AG09319 (cell line): ENCODE measurements at regions not wholly inside any gene's neighbourhood (a gene's known extent, or its start where the extent isn't known, plus 50 kb on each side); places are given as distances from the start of the nearest gene placed in this dataset.
A peak's percentile ranks its signal among the peaks of the same experiment; 100 is the strongest.

ENCODE experiments used
- DNase-seq: peaks from one replicate; pipeline ENCODE4 v3.0.0-alpha.2; 2010; ENCODE audit warnings: low read depth; ENCODE audit errors: extremely low read depth
- CTCF ChIP-seq: IDR thresholded peaks from 2 replicates; pipeline ENCODE4 v1.5.1; 2011; ENCODE audit warnings: low read depth, mild to moderate bottlenecking, inconsistent platforms, low read length, moderate library complexity

GRCh38 chr7:3150027-3150426 is 106.4 kb upstream of the CARD11 start:
- DNase-seq: no peak
- no peak for TF ChIP-seq CTCF

GRCh38 chr7:3151784-3152183 is 108.1 kb upstream of the CARD11 start:
- DNase-seq: no peak
- TF ChIP-seq CTCF: no peak

- no peak for DNase-seq
- TF ChIP-seq CTCF: no peak
Measured at GRCh38 chr7:3152714-3153113, 109.0 kb upstream of the CARD11 start.

GRCh38 chr7:3153118-3153517 is 109.5 kb upstream of the CARD11 start:
- no peak for DNase-seq
- TF ChIP-seq CTCF: no peak

- TF ChIP-seq CTCF: no peak
- no peak for DNase-seq
Measured at GRCh38 chr7:3154317-3154716, 110.7 kb upstream of the CARD11 start.

- DNase-seq: peak; percentile 1
Measured at GRCh38 chr7:3154881-3155494, 111.3 kb upstream of the CARD11 start.

GRCh38 chr7:3156508-3156907 is 112.8 kb upstream of the CARD11 start:
- DNase-seq: no peak
- no peak for TF ChIP-seq CTCF

More at GRCh38 chr7:3154881-3155494, 111.3 kb upstream of the CARD11 start:
- TF ChIP-seq CTCF: peak; percentile 54
